ENCODE measurements at regions not wholly inside any gene's neighbourhood (a gene's known extent, or its start where the extent isn't known, plus 50 kb on each side); places are given as distances from the start of the nearest gene placed in this dataset.
"Not testable (repeated sequence)": the region's sequence is repeated elsewhere in the genome, so short reads cannot be mapped to it uniquely, and the experiment has no call there.

DNA sequence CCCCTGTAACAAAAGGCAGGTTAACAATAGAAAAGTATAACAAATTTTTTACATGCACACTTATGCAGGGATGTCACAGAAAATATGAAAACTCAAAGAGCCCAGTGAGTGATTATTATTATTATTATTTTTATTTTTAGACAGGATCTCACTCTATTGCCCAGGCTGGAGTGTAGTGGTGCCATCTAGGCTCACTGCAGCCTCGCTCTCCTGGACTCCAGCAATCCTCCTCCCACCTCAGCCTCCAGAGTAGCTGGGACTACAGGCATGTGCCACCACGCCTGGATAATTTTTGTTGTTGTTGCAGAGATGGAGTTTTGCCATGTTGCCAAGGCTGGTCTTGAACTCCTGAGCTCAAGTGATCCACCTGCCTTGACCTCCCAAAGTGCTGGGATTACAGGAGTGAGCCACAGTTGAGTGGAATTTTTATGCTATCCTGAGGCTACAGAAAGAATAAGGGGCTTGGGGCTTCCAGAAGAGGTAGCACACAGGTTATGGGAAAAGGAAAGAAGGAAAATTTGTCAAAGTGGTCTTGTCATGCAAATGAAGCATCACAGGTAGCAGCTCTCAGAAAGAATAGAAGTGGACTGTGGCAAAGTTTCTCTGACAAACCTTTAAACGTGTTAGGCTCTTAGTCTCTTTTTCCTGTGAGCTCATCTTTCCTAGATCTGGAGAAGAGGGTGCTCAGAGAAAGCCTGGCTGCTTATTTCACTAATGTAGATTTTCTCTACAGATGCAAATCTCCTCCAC lies 87.7 kb upstream of the LSM14A start:
- H3K36me3 ChIP-seq (ENCODE audit: control insufficient read depth, insufficient read depth, low read length): no peaks in the 10 kb centered on the region
- H3K36me3 Mint-ChIP-seq: no peaks in the 10 kb centered on the region
- no peak overlapping the region for H3K27ac Mint-ChIP-seq
- no peaks in the 10 kb centered on the region for H3K4me1 Mint-ChIP-seq
- H3K4me3 Mint-ChIP-seq: no peak overlapping the region
- no peak overlapping the region for H3K27ac ChIP-seq (ENCODE audit: insufficient read depth, low read length, poor library complexity, severe bottlenecking)
- peaks cover 0 to 2% (median 0%) of the 10 kb centered on the region in 7 donors for H3K9me3 Mint-ChIP-seq
- ATAC-seq (ENCODE audit: low read depth in 2 of 2): no peak
- no peak overlapping the region for H3K4me3 ChIP-seq (ENCODE audit: low read depth, low read length)
- no peaks in the 10 kb centered on the region for H3K9me3 ChIP-seq (ENCODE audit: control insufficient read depth in 2 of 2, low read length in 2 of 2)
- H3K27me3 ChIP-seq (ENCODE audit: control insufficient read depth, insufficient read depth, low read length): peaks cover 3% of the 10 kb centered on the region
- H3K27me3 Mint-ChIP-seq: peaks cover 29% of the 10 kb centered on the region
- H3K4me1 ChIP-seq (ENCODE audit: control insufficient read depth, insufficient read depth, low read length, poor library complexity, severe bottlenecking): no peaks in the 10 kb centered on the region
- no peak for DNase-seq

DNA sequence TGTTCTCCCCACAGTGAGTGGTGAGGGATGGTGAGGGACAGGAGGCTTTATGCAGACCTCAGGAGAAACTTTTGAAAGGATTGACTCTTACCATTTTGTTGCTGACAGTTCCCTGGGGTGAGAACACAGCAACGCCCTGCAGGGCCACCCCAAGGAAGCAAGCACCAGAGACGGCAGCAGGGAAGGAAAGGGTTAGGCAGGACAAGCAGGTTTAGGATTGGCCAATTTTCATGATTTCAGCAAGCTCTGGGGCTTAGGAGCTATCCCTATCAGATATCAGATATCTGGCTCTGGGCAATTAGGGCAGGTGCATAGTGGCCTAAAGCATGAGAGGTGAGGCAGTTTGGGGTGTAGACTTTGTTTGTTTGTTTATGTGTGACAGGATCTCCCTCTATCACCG lies 87.0 kb upstream of the LSM14A start:
- Mint-ChIP-seq H3K4me3 (no peak overlapping the region), H3K9me3 (peaks cover 0 to 2% (median 0%) of the 10 kb centered on the region in 7 donors), H3K27ac (no peak overlapping the region), H3K4me1 (no peaks in the 10 kb centered on the region), H3K36me3 (no peaks in the 10 kb centered on the region), H3K27me3 (peaks cover 29% of the 10 kb centered on the region)
- DNase-seq: no peak
- H3K9me3 ChIP-seq (ENCODE audit: control insufficient read depth in 2 of 2, low read length in 2 of 2): no peaks in the 10 kb centered on the region
- H3K27me3 ChIP-seq (ENCODE audit: control insufficient read depth, insufficient read depth, low read length): peaks cover 3% of the 10 kb centered on the region
- no peak overlapping the region for H3K4me3 ChIP-seq (ENCODE audit: low read depth, low read length)
- H3K27ac ChIP-seq (ENCODE audit: insufficient read depth, low read length, poor library complexity, severe bottlenecking): no peak overlapping the region
- no peak for ATAC-seq (ENCODE audit: low read depth in 2 of 2)
- H3K36me3 ChIP-seq (ENCODE audit: control insufficient read depth, insufficient read depth, low read length): no peaks in the 10 kb centered on the region
- H3K4me1 ChIP-seq (ENCODE audit: control insufficient read depth, insufficient read depth, low read length, poor library complexity, severe bottlenecking): no peaks in the 10 kb centered on the region

DNA sequence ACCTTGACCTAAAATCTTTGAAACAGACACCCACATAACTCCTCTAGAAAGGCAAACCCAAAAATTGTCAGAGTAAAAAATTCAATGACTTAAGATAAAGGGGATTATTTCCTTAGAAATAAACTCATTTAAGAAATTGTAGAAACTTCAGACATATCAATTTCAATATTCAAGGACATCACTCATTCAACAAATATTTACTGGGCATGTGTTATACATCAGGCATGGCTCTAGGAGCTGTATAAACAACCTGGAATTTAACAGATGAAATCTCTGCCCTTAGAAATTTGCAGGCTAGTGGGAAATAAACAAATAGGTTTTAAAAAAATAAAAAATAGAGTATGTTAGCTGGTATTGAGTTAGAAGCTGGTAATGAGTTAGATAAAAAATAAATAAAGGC lies 84.0 kb upstream of the LSM14A start:
- peaks cover 3% of the 10 kb centered on the region for H3K27me3 ChIP-seq (ENCODE audit: control insufficient read depth, insufficient read depth, low read length)
- peaks cover 11% of the 10 kb centered on the region for H3K27me3 Mint-ChIP-seq
- no peak for DNase-seq
- no peaks in the 10 kb centered on the region for H3K4me1 Mint-ChIP-seq
- H3K4me3 Mint-ChIP-seq: no peak overlapping the region
- H3K9me3 Mint-ChIP-seq: peaks cover 0 to 2% (median 0%) of the 10 kb centered on the region in 7 donors
- ATAC-seq (ENCODE audit: low read depth in 2 of 2): no peak
- H3K27ac ChIP-seq (ENCODE audit: insufficient read depth, low read length, poor library complexity, severe bottlenecking): no peak overlapping the region
- no peak overlapping the region for H3K27ac Mint-ChIP-seq
- no peaks in the 10 kb centered on the region for H3K36me3 ChIP-seq (ENCODE audit: control insufficient read depth, insufficient read depth, low read length)
- no peaks in the 10 kb centered on the region for H3K9me3 ChIP-seq (ENCODE audit: control insufficient read depth in 2 of 2, low read length in 2 of 2)
- H3K36me3 Mint-ChIP-seq: no peaks in the 10 kb centered on the region
- H3K4me1 ChIP-seq (ENCODE audit: control insufficient read depth, insufficient read depth, low read length, poor library complexity, severe bottlenecking): no peaks in the 10 kb centered on the region
- H3K4me3 ChIP-seq (ENCODE audit: low read depth, low read length): no peak overlapping the region

DNA sequence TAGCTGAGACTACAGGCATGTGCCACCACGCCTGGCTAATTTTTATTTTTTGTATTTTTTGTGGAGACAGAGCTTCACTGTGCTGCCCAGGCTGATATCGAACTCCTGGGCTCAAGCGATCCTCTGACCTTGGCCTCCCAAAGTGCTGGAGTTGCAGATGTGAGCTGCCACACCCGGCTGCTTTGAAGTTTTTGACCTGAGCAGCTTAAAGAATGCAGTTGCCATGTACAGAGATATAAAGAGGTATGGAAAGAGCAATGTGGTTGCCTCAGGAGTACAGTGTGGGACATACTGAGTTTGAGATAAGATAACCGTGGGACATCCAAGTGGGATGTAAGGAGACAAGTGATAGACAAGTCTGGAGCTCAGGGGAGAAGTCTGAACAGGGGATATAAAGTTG lies 82.7 kb upstream of the LSM14A start:
- Mint-ChIP-seq H3K9me3 (peaks cover 0 to 2% (median 0%) of the 10 kb centered on the region in 7 donors), H3K36me3 (no peaks in the 10 kb centered on the region), H3K4me3 (no peak overlapping the region), H3K4me1 (no peaks in the 10 kb centered on the region), H3K27ac (no peak overlapping the region), H3K27me3 (peaks cover 17% of the 10 kb centered on the region)
- Histone ChIP-seq H3K27ac (ENCODE audit: insufficient read depth, low read length, poor library complexity, severe bottlenecking) (no peak overlapping the region), H3K4me3 (ENCODE audit: low read depth, low read length) (no peak overlapping the region), H3K9me3 (ENCODE audit: control insufficient read depth in 2 of 2, low read length in 2 of 2) (no peaks in the 10 kb centered on the region), H3K4me1 (ENCODE audit: control insufficient read depth, insufficient read depth, low read length, poor library complexity, severe bottlenecking) (no peaks in the 10 kb centered on the region), H3K27me3 (ENCODE audit: control insufficient read depth, insufficient read depth, low read length) (peaks cover 3% of the 10 kb centered on the region), H3K36me3 (ENCODE audit: control insufficient read depth, insufficient read depth, low read length) (no peaks in the 10 kb centered on the region)
- DNase-seq (no peak), ATAC-seq (ENCODE audit: low read depth in 2 of 2) (no peak)

DNA sequence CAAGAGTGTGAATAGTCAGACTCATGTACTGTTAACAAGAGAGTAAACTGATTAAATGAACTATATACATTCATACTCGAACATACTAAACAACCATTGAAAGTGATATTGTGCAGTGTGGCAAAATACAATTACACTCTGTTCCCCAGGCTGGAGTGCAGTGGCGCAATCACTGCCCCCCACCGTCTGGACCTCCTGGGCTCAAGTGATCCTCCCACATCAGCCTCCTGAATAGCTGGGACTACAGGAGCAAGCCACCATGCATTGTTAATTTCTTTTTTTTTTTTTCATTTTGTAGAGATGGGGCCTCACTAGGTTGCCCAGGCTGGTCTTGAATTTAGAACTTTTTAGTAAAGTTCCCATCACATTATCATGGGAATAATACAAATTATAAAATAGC lies 77.3 kb upstream of the LSM14A start:
- peaks cover 32% of the 10 kb centered on the region for H3K27me3 Mint-ChIP-seq
- H3K4me3 Mint-ChIP-seq: no peak overlapping the region
- Histone ChIP-seq H3K4me1 (ENCODE audit: control insufficient read depth, insufficient read depth, low read length, poor library complexity, severe bottlenecking) (no peaks in the 10 kb centered on the region), H3K27me3 (ENCODE audit: control insufficient read depth, insufficient read depth, low read length) (peaks cover 5% of the 10 kb centered on the region), H3K36me3 (ENCODE audit: control insufficient read depth, insufficient read depth, low read length) (no peaks in the 10 kb centered on the region), H3K27ac (ENCODE audit: insufficient read depth, low read length, poor library complexity, severe bottlenecking) (no peak overlapping the region), H3K9me3 (ENCODE audit: control insufficient read depth in 2 of 2, low read length in 2 of 2) (no peaks in the 10 kb centered on the region), H3K4me3 (ENCODE audit: low read depth, low read length) (no peak overlapping the region)
- ATAC-seq (ENCODE audit: low read depth in 2 of 2) (no peak), DNase-seq (no peak)
- no peaks in the 10 kb centered on the region for H3K36me3 Mint-ChIP-seq
- peaks cover 0 to 6% (median 0%) of the 10 kb centered on the region in 4 donors for H3K4me1 Mint-ChIP-seq
- H3K9me3 Mint-ChIP-seq: no peaks in the 10 kb centered on the region
- H3K27ac Mint-ChIP-seq: no peak overlapping the region

DNA sequence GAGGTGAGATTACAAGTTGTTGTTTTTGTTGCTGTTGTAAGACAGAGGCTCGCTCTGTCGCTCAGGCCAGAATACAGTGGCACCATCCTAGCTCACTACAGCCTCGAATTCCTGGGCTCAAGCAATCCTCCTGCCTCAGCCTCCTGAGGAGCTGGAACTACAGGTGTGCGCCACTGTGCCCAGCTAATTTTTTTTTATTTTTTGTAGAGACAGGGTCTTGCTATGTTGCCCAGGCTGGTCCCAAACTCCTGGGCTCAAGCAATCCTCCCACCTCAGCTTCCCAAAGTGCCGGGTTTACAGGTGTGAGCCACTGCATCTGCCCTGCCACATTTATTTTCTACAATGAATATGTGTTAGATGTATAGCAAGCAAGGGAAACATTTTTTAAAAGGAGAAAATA lies 76.9 kb upstream of the LSM14A start:
- not testable (repeated sequence) for H3K36me3 ChIP-seq (ENCODE audit: control insufficient read depth, insufficient read depth, low read length); ATAC-seq (ENCODE audit: low read depth in 2 of 2); H3K9me3 Mint-ChIP-seq; H3K4me3 Mint-ChIP-seq; H3K27ac ChIP-seq (ENCODE audit: insufficient read depth, low read length, poor library complexity, severe bottlenecking); H3K4me1 Mint-ChIP-seq; DNase-seq; H3K9me3 ChIP-seq (ENCODE audit: control insufficient read depth in 2 of 2, low read length in 2 of 2); H3K4me3 ChIP-seq (ENCODE audit: low read depth, low read length); H3K36me3 Mint-ChIP-seq; H3K4me1 ChIP-seq (ENCODE audit: control insufficient read depth, insufficient read depth, low read length, poor library complexity, severe bottlenecking); H3K27ac Mint-ChIP-seq; H3K27me3 ChIP-seq (ENCODE audit: control insufficient read depth, insufficient read depth, low read length)
- peaks cover 36% of the 10 kb centered on the region for H3K27me3 Mint-ChIP-seq

DNA sequence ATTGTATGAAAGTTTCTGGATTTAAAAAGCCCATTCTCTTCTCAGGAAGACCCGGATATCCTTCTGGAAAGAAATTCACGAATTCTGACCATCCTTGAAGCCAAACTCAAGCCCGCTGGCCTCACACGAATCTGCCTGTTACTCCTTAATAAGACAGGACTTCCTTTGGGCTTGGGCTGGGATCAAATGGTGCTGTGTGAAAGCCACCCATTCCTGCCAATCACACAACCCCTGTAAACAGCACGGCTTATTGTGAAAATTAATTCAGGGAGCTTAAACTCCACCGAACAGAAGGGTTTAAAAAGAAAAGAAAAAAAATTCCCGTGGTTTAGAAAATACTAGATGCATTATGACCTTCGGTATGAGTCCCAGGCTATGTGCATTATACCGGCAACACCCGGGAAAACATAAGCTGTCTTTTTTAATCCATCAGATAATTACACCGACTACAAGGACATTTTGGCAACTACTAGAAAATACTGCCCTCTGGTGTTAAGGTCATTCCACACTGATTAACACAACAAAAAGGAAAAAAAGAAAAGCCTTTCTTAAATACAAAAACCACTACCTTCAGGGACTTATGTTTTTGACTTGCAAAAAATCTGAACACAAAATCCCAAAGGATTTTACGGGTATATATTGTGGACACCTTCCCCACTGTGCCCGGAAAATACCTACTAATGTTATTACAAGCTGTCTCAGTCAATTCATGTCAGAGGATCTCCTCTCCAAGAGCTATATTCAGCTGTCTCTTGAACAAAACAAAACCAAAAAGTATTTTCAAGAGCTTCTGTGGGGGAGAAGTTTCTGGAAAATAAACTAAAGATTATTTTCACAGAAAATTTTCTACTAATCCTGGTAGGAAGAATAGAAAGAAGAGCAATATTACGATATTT lies 76.0 kb upstream of the LSM14A start:
- peak in 2 of 3 donors; percentile 13 to 48 for DNase-seq
- Histone ChIP-seq H3K27ac (ENCODE audit: insufficient read depth, low read length, poor library complexity, severe bottlenecking) (no peak overlapping the region), H3K27me3 (ENCODE audit: control insufficient read depth, insufficient read depth, low read length) (peaks cover 5% of the 10 kb centered on the region), H3K4me1 (ENCODE audit: control insufficient read depth, insufficient read depth, low read length, poor library complexity, severe bottlenecking) (no peaks in the 10 kb centered on the region), H3K36me3 (ENCODE audit: control insufficient read depth, insufficient read depth, low read length) (no peaks in the 10 kb centered on the region), H3K9me3 (ENCODE audit: control insufficient read depth in 2 of 2, low read length in 2 of 2) (no peaks in the 10 kb centered on the region), H3K4me3 (ENCODE audit: low read depth, low read length) (no peak overlapping the region)
- no peak for ATAC-seq (ENCODE audit: low read depth in 2 of 2)
- peaks cover 36% of the 10 kb centered on the region for H3K27me3 Mint-ChIP-seq
- H3K9me3 Mint-ChIP-seq: no peaks in the 10 kb centered on the region
- H3K27ac Mint-ChIP-seq: no peak overlapping the region
- H3K4me1 Mint-ChIP-seq: peaks cover 0 to 6% (median 0%) of the 10 kb centered on the region in 4 donors
- no peak overlapping the region for H3K4me3 Mint-ChIP-seq
- no peaks in the 10 kb centered on the region for H3K36me3 Mint-ChIP-seq
